ENCODE measurements at regions not wholly inside any gene's neighbourhood (a gene's known extent, or its start where the extent isn't known, plus 50 kb on each side); places are given as distances from the start of the nearest gene placed in this dataset.

- Histone ChIP-seq H3K36me3 (no peaks in the 10 kb centered on the region), H3K27ac (no peak overlapping the region), H3K4me1 (peaks cover 0 to 6% (median 0%) of the 10 kb centered on the region in 4 donors), H3K9me3 (peaks cover 0 to 25% (median 3%) of the 10 kb centered on the region in 4 donors), H3K4me3 (no peak overlapping the region), H3K27me3 (peaks cover 0 to 14% of the 10 kb centered on the region in 2 donors)
- 49 to 62% methylated on average over 6 of the region's 6 CpGs for WGBS, 2 donors
- TF ChIP-seq, protein P1, sequence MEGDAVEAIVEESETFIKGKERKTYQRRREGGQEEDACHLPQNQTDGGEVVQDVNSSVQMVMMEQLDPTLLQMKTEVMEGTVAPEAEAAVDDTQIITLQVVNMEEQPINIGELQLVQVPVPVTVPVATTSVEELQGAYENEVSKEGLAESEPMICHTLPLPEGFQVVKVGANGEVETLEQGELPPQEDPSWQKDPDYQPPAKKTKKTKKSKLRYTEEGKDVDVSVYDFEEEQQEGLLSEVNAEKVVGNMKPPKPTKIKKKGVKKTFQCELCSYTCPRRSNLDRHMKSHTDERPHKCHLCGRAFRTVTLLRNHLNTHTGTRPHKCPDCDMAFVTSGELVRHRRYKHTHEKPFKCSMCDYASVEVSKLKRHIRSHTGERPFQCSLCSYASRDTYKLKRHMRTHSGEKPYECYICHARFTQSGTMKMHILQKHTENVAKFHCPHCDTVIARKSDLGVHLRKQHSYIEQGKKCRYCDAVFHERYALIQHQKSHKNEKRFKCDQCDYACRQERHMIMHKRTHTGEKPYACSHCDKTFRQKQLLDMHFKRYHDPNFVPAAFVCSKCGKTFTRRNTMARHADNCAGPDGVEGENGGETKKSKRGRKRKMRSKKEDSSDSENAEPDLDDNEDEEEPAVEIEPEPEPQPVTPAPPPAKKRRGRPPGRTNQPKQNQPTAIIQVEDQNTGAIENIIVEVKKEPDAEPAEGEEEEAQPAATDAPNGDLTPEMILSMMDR (IDR thresholded peaks at IDR 0.05), result no peak
- TF ChIP-seq POLR2A (IDR thresholded peaks at IDR 0.05) (no peak), EP300 (IDR thresholded peaks at IDR 0.05) (no peak)
- no peak for DNase-seq (ENCODE audit: low spot score in 2 of 2)
These were observed 219.0 kb upstream of the LINGO1 start for GRCh38 chr15:77851691-77852090.

GRCh38 chr15:77851086-77851485 lies 218.4 kb upstream of the LINGO1 start:
- no peaks in the 10 kb centered on the region for H3K36me3 ChIP-seq
- H3K4me3 ChIP-seq, result no peak overlapping the region
- WGBS, 2 donors, result 54 to 67% methylated on average over 7 of the region's 7 CpGs
- H3K4me1 ChIP-seq, result peaks cover 0 to 6% (median 0%) of the 10 kb centered on the region in 4 donors
- no peak for DNase-seq (ENCODE audit: low spot score in 2 of 2)
- no peak for TF ChIP-seq EP300 (IDR thresholded peaks at IDR 0.05)
- H3K27me3 ChIP-seq, result peaks cover 0 to 14% of the 10 kb centered on the region in 2 donors
- H3K9me3 ChIP-seq, result peaks cover 0 to 25% (median 3%) of the 10 kb centered on the region in 4 donors
- H3K27ac ChIP-seq, result no peak overlapping the region

GRCh38 chr15:77846986-77847385 lies 214.3 kb upstream of the LINGO1 start:
- DNase-seq (ENCODE audit: low spot score in 2 of 2), result no peak
- peaks cover 0 to 9% of the 10 kb centered on the region in 2 donors for H3K27me3 ChIP-seq
- H3K4me1 ChIP-seq, result no peaks in the 10 kb centered on the region
- H3K36me3 ChIP-seq, result no peaks in the 10 kb centered on the region
- WGBS, 2 donors, result 81 to 91% methylated on average over 2 of the region's 2 CpGs
- TF ChIP-seq, protein P1 (IDR thresholded peaks at IDR 0.05), result no peak
- TF ChIP-seq POLR2A (IDR thresholded peaks at IDR 0.05) (no peak), EP300 (IDR thresholded peaks at IDR 0.05) (no peak)
- peaks cover 0 to 42% (median 3%) of the 10 kb centered on the region in 4 donors for H3K9me3 ChIP-seq
- no peak overlapping the region for H3K27ac ChIP-seq
- H3K4me3 ChIP-seq, result no peak overlapping the region

DNA sequence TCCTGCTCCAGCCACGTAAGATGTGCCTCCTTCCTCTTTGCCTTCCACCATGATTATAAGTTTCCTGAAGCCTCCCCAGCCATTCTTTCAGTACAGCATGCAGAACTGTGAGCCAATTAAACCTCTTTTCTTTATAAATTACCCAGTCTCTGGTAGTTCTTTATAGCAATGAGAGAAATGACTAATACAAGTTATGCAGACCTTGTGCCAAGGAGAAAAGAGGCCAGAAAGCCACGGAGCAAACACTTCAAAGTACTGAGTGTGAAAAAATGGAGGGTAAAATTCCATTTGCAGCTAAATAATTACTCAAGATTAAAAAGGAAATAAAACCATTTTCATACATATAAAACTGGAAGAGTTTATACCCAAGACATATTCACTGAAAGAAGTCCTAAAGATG lies 213.6 kb upstream of the LINGO1 start:
- H3K36me3 ChIP-seq, result no peaks in the 10 kb centered on the region
- peaks cover 0 to 40% (median 3%) of the 10 kb centered on the region in 4 donors for H3K9me3 ChIP-seq
- no peak overlapping the region for H3K4me3 ChIP-seq
- 26 to 39% methylated on average over 2 of the region's 2 CpGs for WGBS, 2 donors
- no peak overlapping the region for H3K27ac ChIP-seq
- no peaks in the 10 kb centered on the region for H3K4me1 ChIP-seq
- TF ChIP-seq POLR2A (IDR thresholded peaks at IDR 0.05), result no peak
- TF ChIP-seq, protein P1 (IDR thresholded peaks at IDR 0.05), result no peak
- TF ChIP-seq EP300 (IDR thresholded peaks at IDR 0.05), result no peak
- H3K27me3 ChIP-seq, result peaks cover 0 to 5% of the 10 kb centered on the region in 2 donors
- DNase-seq (ENCODE audit: low spot score in 2 of 2), result no peak

DNA sequence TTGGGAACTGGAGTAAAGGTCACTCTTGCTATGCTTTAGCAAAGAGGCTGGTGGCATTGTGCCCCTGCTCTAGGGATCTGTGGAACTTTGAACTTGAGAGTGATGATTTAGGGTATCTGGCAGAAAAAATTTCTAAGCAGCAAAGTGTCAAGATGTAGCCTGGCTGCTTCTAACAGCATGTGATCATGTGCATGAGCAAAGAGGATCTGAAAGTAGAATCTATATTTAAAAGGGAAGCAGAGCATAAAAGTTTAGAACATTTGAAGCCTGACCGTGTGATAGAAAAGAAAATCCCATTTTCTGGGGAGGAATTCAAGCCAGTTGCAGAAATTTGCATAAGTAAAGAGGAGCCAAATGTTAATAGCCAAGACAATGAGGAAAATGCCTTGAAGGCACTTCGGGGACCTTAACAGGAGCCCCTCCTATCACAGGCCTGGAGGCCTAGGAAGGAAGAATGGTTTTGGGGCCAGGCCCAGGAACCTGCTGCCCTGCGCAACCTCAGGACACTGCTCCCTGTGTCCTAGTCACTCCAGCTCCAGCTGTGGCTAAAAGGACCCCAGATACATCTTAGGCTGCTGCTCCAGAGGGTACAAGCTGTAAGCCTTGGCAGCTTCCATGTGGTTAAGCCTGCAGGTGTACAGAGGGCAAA lies 212.2 kb upstream of the LINGO1 start:
- WGBS, 2 donors, result 70 to 89% methylated on average over 3 of the region's 3 CpGs
- H3K36me3 ChIP-seq, result no peaks in the 10 kb centered on the region
- H3K9me3 ChIP-seq, result peaks cover 0 to 28% (median under 1%) of the 10 kb centered on the region in 4 donors
- peaks cover 0 to 5% of the 10 kb centered on the region in 2 donors for H3K27me3 ChIP-seq
- TF ChIP-seq, protein P1 (IDR thresholded peaks at IDR 0.05), result no peak
- no peak for TF ChIP-seq EP300 (IDR thresholded peaks at IDR 0.05)
- no peak for TF ChIP-seq POLR2A (IDR thresholded peaks at IDR 0.05)
- DNase-seq (ENCODE audit: low spot score in 2 of 2), result no peak
- H3K4me3 ChIP-seq, result no peak overlapping the region
- no peaks in the 10 kb centered on the region for H3K4me1 ChIP-seq
- H3K27ac ChIP-seq, result no peak overlapping the region

Measured in tibial nerve (tissue), 4 donors.